DMS79 (cell line): ENCODE measurements at regions not wholly inside any gene's neighbourhood (a gene's known extent, or its start where the extent isn't known, plus 50 kb on each side); places are given as distances from the start of the nearest gene placed in this dataset.
"Not testable (repeated sequence)": the region's sequence is repeated elsewhere in the genome, so short reads cannot be mapped to it uniquely, and the experiment has no call there.

Experiments used
- DNase-seq: peaks from one replicate; lab custom pipeline; 2025; lab: John Stamatoyannopoulos, UW

DNA sequence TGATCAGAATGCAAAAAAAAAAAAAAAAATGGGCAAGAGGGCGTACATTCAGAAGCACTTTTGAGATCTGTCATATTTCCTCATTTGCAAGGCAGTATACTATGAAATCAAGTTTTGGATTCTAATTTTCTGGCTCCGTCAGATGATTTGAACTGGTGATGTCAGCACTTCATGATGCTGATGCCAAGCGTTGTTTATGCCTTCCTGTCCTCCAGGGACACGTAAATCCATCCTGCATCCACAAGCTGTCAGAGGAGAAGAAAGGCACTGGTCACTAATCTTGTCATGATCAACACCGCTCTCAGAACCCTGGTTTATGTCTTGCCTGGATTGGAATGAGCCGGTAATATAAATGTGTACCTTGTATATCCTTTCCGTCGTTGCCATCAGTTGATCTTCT lies 152.1 kb upstream of the EPHA3 start:
- DNase-seq, result no peak

DNA sequence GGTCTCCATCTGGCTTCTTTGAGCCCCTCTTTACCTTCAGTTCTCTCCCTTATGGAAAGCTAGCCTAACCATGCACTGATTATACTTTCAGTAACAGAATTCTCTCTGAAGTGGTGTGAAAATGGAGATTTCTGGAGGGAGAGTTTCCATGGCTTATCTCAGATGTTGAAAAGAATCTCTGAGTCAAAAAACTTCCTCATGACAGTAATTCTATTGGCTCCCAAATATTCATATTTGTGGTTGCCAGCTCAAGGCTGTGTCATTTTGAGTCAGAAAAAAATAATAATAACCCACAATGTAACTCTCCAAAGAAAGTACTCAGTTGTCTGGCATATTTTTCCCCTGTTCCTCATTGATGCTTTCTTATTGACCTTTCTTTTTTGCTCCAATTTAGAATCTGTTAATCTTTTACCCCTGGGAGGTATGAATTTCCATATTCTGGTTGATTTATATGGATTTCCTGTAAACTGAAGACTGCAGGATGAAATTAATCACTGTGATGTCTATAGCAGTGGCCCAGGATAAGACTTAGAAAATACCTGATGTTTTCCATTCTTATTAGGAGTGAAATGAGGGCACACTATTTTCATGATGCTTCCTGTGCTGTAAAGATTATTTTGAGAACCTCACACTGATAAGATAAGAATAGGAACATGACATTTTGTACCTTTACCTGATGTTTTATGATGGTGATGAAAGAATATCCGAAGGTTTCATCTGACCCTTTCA lies 149.5 kb upstream of the EPHA3 start:
- no peak for DNase-seq

DNA sequence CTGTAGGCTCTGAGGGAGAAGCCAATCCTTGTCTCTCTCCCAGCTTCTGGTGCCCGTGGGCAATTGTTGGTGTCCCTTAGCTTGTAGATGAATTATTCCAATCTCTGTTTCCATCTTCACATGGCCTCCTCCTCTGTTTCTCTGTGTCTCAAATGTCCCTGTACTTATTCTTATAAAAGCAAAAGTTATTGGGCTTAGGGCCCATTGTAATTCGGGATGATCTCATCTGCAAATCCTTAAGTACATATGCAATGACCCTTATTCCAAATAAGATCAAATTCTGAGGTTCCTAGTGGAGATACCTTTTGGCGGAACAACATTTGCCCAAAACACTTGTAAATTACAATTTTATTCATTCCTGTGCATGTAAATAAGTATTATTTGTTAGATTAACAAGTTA lies 147.4 kb upstream of the EPHA3 start:
- DNase-seq, result no peak

DNA sequence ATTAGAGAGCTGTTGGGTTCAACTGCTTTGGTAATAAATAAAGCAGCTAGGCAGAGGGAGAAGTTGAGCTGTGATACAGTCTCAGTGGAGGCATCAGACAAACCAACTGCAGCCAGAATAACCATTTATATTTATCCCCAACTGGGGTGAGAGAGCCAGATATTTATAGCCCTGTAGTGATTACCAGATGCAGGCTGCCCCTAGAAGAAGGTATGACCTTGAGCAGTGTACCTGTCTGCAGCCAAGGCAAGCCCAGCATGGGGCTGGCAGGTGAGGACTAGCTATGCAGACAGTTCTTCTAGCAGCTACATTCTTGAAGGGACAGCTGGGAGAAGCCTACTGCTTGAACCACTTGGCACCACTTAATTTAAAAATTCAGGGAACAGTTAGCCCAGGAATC lies 144.4 kb upstream of the EPHA3 start:
- no peak for DNase-seq

DNA sequence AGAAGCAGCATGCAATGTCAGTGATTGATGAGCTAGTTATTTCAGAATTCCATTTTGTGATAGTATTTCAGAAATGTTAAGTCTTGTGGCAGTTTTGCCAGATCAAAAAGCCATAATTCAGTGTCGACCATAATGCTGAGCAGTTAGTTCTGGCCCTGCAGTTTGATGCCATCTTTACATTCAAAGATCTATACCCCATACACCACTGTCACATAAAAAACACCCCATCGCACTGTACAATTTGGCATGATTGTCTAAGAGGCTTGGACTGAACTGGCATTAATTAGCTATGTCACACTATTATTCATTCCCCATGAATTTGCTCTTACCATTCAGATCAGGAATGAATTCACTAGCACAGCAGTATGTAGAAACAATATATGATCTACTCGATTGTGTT lies 127.7 kb upstream of the EPHA3 start:
- DNase-seq, result no peak

DNA sequence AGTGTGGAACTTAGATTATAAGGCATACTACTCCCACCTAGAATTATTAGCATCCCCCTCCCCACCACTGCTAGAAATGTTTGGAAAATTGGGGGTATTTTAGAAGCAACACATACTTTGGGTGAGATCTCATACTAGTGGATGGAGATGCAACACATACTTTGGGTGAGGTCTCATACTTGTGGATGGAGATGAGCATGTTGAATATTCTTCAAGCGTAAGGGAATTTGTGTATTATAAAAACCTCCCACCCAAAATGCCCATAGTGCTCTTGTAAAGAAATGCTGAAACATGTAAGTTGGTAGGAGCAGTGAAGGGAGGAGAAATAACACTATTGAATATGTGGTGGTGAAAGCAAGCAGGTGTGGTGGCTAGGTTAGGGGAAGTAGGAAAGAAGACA lies 124.0 kb upstream of the EPHA3 start:
- DNase-seq, result no peak

DNA sequence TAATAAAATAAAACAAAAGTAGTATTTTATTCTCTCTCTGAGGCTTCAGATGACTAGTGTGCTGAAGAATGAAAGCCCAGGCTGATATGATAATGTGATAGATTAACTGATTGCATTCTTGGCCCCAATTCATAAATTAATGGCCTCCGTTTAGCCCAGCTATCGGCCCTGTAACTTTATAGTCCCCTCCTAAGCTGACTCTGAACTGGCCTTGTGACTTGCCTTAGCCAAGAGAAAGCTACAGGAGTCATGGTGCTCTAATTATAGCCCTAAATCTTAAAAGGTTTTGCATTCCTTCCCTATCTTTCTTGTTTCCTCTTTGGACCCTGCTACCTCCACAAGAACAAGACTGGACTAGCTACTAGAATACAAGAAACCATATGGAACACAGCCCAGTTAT lies 123.2 kb upstream of the EPHA3 start:
- no peak for DNase-seq

DNA sequence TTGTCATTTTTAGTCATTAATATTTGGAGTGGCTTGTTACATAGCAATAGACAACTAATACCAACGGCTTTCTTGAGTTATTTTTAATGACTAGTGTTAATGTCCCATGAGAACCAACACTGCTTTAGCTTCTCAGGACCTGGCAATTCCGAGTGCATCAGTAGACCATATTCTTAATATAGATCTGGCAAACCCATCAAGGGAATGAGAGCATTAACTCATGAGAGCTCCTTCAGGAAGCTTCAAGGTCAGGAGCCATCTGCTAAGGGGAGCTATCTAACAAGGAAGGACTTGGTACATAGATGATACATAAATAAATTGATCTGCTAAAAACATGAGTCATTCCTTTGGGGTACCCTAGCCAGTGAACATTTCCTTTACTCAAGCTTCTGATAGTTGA lies 122.6 kb upstream of the EPHA3 start:
- DNase-seq, result no peak

DNA sequence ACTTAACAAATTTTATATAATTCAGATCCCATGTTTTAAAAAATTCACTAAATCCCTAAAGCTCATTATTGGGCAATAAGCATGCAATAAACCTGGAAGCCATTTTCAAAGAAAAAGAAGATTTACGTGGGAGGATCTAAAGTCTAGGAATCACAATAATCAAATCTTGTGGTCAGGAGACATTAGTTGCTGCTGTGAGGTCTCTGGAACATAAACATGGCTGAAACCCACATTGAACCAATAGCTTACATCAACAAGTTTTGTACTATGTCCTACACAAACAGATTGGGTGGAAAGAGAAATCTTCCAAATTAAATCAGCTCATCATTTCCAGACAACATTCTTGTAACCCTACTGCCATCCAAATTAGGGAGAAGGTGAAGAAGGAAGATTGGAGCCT lies 121.9 kb upstream of the EPHA3 start:
- no peak for DNase-seq

DNA sequence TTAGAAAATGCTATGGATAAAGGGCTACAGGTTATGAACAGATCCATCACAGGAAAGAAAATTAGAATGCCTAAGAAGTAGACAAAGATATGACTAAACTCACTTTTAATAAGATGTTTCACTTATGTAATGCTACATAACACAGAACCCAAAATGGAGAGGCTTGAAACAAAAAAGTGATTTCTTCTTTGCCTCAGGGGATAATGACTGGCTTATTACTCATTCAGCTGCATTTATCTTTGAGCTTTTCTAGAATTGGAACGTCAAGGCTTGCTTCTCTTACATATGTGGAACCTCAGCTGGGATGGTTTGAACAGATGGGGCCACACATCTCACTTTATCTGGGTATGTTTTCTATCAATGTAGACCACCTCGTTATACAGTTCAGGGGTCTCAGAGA lies 120.6 kb upstream of the EPHA3 start:
- DNase-seq, result no peak

DNA sequence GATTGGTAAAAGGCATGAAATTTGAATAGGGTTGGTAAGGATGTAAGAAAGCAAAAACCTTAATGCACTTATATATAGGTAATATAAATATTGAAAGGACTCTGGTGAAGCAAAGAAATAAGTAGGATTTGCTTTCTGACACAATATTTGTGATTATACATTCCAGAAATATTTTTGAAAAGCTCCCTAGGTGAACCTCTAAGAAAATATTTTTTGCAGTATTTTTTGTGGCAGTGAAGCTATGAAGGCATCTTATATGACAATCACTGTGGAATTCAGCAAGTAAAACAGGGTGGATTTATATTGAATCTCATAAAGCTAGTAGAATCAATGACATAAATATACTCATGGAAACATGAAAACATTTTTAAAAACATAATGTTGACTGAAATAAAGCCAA lies 119.6 kb upstream of the EPHA3 start:
- DNase-seq, result no peak

DNA sequence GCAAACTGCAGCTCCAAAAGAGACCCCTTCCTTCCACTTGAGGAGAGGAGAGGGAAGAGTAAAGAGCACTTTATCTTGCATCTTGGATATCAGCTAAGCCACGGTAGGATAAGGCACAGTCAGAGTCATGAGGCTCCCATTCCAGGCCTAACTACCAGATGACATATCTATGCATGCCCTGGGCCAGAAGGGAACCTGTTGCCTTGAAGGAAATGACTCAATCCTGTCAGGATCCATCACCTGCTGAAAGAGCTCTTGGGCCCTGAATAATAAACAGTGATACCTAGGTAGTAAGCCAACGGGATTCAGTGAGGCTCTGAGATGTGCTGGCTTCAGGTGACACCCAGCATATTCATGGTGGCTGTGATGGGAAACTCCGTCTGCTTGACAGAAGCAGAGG lies 118.5 kb upstream of the EPHA3 start:
- no peak for DNase-seq

DNA sequence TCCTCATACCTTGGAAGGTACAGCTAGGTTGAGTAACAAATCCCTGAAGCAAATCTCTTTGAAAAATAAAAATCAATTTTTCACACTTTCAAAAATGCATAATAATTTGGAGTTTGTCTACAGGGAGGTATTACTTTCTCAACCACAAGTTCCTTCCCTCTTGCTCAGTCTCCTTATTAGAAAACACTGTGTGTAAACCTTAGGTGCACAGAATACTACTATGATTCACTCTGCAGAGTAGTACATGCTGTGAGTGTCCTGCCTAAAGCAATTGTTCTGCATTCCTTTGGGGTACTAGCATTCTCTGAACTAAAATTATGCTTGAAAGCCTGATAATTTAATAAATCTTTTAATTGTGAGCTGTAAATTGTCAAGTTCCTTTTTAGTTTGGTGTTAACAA lies 115.9 kb upstream of the EPHA3 start:
- no peak for DNase-seq

DNA sequence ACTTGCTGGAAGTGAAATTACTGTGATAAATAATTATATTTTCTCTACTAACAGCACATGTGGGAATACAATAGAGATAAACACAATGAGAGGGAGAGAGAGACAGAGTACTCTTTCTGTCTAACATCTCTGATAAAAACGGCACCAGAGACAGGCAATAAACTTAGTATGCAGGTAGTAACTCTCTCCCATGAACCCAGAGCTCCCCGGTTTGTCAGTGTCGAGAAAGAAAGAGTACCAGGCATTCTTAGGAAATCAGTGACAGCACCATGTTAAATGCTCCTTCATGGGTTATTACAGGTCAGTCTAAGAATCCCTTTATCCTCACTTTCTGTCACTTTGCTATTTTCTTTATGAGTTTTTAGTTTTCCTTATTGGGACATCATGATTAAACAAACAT lies 110.7 kb upstream of the EPHA3 start:
- no peak for DNase-seq

DNA sequence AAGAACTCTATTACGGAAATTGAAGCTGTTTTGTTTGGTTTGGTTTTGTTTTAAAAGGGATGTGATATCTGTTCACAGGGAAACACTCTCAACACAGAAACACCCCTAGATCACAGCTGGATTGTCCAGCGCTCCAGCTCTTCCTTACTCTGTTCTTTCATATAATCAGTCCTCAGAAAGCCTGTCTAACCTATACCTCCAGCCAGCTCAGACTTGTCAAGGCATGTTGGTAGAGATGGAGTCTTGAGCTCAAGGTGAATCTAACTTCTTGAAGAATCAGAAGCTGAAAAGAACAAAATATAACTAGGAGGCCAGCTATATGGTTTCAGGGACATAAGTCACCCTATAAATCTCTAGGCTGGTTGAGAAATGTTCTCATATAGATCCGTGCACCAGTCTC lies 110.2 kb upstream of the EPHA3 start:
- no peak for DNase-seq

DNA sequence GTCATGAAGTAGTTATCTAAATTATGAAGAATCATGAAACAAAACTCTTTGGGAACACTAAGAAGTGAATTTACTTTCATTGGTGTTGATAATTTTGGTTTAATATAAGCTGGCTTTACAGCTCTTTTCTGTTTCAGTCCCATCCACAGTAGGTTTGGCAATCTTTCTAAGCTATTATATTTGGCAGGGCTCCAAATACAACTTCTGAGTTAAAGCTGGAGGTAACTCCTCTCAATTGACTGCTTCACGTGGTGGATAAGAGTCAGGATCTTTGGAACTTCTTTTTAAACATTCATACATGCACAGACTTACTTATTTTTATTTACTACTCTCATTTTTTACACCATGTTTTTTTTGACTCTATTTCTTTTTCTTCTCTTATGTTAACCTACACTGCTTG lies 106.5 kb upstream of the EPHA3 start:
- DNase-seq, result no peak

DNA sequence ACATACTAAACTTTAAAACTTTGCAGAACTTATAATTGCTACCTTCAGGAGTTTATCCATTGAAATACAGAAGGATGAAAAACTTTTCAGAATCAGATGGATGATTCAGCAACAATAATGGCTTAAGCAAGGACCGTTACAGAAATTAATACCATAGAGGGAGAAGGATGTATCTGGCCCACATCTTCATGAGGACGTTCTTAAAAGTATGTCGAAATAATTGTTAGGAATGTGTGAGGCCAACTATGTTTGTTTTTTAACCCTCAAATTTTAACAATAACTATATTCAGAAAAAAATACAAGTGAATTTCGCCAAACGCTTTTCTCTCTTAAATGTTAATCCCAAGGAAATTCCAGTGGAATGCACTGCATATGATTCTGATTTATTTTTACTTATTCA lies 105.2 kb upstream of the EPHA3 start:
- no peak for DNase-seq

DNA sequence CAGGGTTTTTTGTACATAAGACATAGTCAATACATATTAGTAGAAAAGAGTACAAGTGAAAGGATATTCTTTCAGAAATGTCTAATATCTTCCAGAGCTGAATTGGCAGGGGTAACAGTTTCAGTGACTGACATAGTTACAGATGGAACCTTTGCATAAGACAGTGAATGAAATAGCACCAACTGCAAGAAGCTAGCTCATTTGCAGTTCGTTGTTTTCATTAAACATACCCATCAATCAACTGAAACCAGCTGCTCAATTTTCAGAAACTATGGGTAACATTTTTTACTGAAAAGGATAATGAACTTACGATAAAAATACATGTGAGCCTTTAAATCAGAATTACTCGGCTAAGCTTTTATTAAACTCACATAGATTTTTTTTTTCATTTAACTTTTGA lies 93.9 kb upstream of the EPHA3 start:
- no peak for DNase-seq

DNA sequence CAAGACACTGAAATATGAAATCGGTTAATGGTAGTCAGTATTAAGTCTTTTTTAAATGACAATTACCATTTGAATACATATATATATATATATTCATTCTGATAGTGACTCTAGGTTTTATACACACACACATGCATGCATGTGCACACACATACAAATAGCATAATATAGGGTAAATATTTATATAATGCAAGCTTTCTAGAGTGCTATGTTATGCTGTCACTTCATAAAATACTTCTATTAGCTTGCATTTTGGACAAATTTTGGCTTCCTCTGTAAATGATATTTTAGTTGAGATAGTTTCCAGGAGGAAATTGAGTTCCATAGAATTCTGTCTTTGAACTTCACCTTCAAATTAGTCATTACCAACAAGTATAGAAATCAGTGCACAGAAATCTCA lies 89.9 kb upstream of the EPHA3 start:
- no peak for DNase-seq

DNA sequence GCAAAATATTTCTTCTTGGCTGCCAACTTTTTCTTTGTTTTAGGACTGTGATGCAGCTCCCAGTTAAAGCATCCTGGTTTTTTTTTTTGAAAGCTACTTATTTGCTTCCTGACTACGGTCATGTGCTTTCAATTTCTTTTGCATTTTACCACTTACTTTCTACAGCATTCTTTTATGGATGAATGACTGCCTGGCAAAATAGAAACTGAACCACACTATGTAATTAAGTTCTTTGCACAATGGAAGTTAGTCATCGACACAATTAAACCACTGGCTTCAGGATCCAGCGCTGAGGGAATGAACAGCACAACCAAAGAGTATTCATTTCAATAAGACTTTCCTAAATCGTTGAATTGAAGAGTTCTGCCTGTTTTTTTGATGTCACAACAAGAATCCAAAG lies 82.2 kb upstream of the EPHA3 start:
- no peak for DNase-seq

DNA sequence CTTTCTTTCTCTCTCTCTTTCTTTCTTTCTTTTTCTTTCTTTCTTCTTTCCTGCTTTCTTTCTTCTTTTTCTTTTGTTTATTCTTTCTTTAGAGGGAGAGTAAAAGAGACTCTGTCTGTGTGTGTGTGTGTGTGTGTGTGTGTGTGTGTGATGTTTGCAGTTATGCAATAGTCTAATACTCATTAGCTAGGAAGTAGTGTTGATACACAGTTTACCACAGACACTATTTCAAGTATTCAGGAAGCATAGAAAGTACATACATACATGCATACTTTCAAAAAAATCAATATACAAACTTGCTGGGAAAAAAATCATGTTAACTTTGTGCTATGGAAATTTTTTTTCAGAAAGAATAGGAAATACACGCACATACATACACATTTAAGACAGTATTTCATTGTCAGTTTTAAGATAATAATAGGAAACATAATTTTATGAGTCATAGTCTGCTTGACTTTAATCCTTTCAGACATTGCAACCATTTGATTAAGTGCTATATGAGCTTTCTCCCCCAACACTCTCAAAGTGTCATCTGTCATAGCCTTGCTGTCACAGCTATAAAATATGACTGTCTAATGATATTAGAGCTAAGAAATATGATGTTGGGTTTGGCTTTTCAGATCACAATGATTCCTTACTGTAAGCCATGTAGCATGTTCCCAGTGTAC lies 74.9 kb upstream of the EPHA3 start:
- no peak for DNase-seq

DNA sequence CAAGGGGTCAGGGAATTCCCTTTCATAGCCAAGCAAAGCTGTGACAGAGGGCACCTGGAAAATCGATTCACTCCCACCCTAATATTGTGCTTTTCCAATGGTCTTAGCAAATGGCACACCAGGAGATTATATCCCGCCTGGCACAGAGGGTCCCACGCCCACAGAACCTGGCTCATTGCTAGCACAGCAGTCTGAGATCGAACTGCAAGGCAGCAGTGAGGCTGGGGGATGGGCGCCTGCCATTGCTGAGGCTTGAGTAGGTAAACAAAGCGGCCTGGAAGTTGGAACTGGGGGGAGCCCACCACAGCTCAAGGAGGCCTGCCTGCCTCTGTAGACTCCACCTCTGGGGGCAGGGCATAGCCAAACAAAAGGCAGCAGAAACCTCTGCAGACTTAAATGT lies 72.7 kb upstream of the EPHA3 start:
- DNase-seq, result not testable (repeated sequence)

DNA sequence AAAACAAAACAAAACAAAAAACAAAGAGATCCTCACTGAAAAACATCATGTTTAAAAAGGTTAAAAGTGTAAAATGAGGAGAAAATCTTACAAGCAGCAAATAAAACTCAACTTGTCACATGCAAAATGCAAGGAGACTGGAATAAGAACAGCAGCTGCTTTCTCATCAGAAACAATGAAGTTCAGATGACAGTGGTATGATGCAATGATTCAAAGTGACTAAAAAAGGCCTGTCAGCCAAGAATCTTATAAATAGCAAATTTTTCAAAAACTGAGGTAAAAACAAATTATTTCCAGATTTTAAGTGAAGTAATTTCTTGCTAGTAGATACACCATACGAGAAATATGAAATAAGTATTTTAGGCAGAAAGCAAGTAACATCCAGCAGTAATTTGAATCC lies 68.6 kb upstream of the EPHA3 start:
- no peak for DNase-seq

DNA sequence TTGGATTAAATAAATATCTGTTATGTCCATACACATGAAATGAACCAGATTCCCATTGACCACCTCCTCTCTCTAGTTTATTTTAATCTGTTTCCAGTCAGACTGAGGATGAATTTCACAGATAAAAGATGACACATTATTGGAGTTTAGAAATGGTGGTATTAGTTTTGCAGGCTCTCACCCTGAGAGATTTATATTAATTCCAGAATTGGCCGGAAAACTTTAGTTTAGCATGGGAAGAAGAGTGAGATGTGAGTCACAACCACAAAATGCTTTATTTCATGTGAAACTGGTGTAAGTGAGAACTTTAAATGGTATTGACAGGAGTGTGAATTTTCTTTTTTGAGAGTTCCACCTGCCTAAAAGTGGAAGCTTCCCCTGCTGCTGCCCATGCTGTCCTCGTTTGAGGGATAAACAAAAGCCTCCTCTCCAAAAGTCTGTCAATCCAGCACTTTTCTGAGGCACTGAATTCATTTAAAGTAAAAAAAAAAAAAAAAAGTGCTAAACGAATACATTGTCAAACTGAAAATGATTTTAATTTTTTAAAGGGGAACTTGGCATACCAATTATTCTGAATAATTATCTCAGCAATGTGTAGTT lies 65.1 kb upstream of the EPHA3 start:
- no peak for DNase-seq
